DOHH2 (cell line): ENCODE measurements at regions not wholly inside any gene's neighbourhood (a gene's known extent, or its start where the extent isn't known, plus 50 kb on each side); places are given as distances from the start of the nearest gene placed in this dataset.

Source experiments
- H3F3A ChIP-seq: fragments of 200-600 bp; sonication (generic), shearing (Covaris generic); 2 replicates; pipeline ENCODE4 v1.6.0; 2016; ENCODE audit warnings: antibody characterized with exemption, mild to moderate bottlenecking; ENCODE audit not compliant: control insufficient read depth, insufficient read depth
- H3K27ac ChIP-seq: fragments of 200-600 bp; sonication (generic); 2 replicates; pipeline ENCODE4 v1.5.1; 2014; ENCODE audit warnings: low read depth, mild to moderate bottlenecking, low read length, moderate library complexity
- H3K27me3 ChIP-seq: fragments of 200-600 bp; sonication (generic); 2 replicates; pipeline ENCODE4 v1.6.1; 2014; ENCODE audit warnings: mild to moderate bottlenecking, low read length, mixed read lengths; ENCODE audit not compliant: control insufficient read depth
- H3K36me3 ChIP-seq: fragments of 200-600 bp; sonication (generic); 2 replicates; pipeline ENCODE4 v1.6.1; 2014; ENCODE audit warnings: mild to moderate bottlenecking, low read length, moderate library complexity, mixed read lengths; ENCODE audit not compliant: control insufficient read depth
- H3K4me1 ChIP-seq: fragments of 200-600 bp; sonication (generic); 2 replicates; pipeline ENCODE4 v1.6.1; 2014; ENCODE audit warnings: mild to moderate bottlenecking, low read length, mixed read lengths; ENCODE audit not compliant: control insufficient read depth
- H3K4me2 ChIP-seq: fragments of 200-600 bp; sonication (generic); 2 replicates; pipeline ENCODE4 v1.6.0; 2014; ENCODE audit warnings: mild to moderate bottlenecking, low read length, moderate library complexity
- H3K4me3 ChIP-seq: fragments of 200-600 bp; sonication (generic); 2 replicates; pipeline ENCODE4 v1.5.1; 2014; ENCODE audit warnings: mild to moderate bottlenecking, low read length, mixed read lengths
- H3K79me2 ChIP-seq: fragments of 200-600 bp; sonication (generic); 2 replicates; pipeline ENCODE4 v1.6.1; 2014; ENCODE audit warnings: mild to moderate bottlenecking, low read length, mixed read lengths; ENCODE audit not compliant: control insufficient read depth
- H3K9me2 ChIP-seq: fragments of 200-600 bp; sonication (generic); replicated peaks from 2 replicates; pipeline ENCODE4 v1.6.1; 2014; ENCODE audit warnings: mild to moderate bottlenecking, low read length, mixed read lengths; ENCODE audit not compliant: control insufficient read depth
- H3K9me3 ChIP-seq: fragments of 200-600 bp; sonication (generic); 2 replicates; pipeline ENCODE4 v1.6.1; 2014; ENCODE audit warnings: antibody characterized with exemption, low read length, mixed read lengths; ENCODE audit not compliant: control insufficient read depth, insufficient read depth
- H4K20me1 ChIP-seq: fragments of 200-600 bp; sonication (generic); 2 replicates; pipeline ENCODE4 v1.6.0; 2014; ENCODE audit warnings: low read depth, mild to moderate bottlenecking, antibody characterized with exemption, low read length, moderate library complexity; ENCODE audit not compliant: control insufficient read depth, insufficient read depth
- EZH2phosphoT487 ChIP-seq: fragments of 200-600 bp; sonication (generic); IDR thresholded peaks from 2 replicates; pipeline ENCODE4 v1.6.1; 2017; ENCODE audit warnings: borderline replicate concordance, mild to moderate bottlenecking, antibody characterized with exemption, low read length, moderate library complexity, mixed read lengths
- TF ChIP-seq, protein P1 (sequence below): fragments of 200-600 bp; sonication (generic); IDR thresholded peaks from one replicate; pipeline ENCODE4 v1.5.1; 2014; ENCODE audit warnings: antibody characterized with exemption, mild to moderate bottlenecking, low read depth, low read length; ENCODE audit not compliant: poor library complexity, severe bottlenecking

DNA sequence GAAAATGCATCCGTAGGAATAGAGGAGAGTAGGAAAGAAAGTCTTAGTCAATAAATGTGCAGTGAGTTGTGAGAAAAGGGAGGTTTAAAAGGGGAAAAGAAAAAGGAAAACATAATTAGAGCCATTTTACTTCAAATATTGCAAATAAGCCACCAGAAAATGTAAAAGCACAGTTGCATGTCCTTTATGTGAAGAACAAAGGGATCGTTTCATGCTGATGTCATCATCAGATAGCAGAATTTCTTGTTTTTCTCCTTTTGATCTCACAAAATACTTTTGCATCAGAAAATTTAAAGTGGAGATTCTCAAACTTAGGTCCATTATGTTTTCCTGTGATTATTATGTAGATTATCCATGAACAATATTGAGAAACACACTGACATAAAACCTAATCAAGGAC is 166.7 kb downstream of the HAO1 start:
- Histone ChIP-seq H4K20me1 (no peaks in the 10 kb centered on the region), H3K36me3 (peaks cover 5% of the 10 kb centered on the region; the same call in 1 of the 2 replicates), H3K27ac (no peak overlapping the region), H3K9me2 (no peaks in the 10 kb centered on the region), H3K4me1 (peaks cover 25% of the 10 kb centered on the region), H3F3A (no peaks in the 10 kb centered on the region), H3K4me2 (no peak overlapping the region), H3K9me3 (peaks cover 10% of the 10 kb centered on the region), H3K79me2 (no peaks in the 10 kb centered on the region), H3K4me3 (no peak overlapping the region), H3K27me3 (no peaks in the 10 kb centered on the region)
- TF ChIP-seq EZH2phosphoT487: no peak

- Histone ChIP-seq H3K4me1 (peaks cover 16% of the 10 kb centered on the region), H3K36me3 (peaks cover 2% of the 10 kb centered on the region; the same call in 1 of the 2 replicates), H3K27ac (no peak overlapping the region), H3K27me3 (no peaks in the 10 kb centered on the region), H3K4me2 (no peak overlapping the region), H4K20me1 (no peaks in the 10 kb centered on the region), H3K4me3 (no peak overlapping the region), H3K9me2 (no peaks in the 10 kb centered on the region), H3F3A (no peaks in the 10 kb centered on the region), H3K79me2 (no peaks in the 10 kb centered on the region), H3K9me3 (peaks cover 10% of the 10 kb centered on the region)
- TF ChIP-seq, protein P1, sequence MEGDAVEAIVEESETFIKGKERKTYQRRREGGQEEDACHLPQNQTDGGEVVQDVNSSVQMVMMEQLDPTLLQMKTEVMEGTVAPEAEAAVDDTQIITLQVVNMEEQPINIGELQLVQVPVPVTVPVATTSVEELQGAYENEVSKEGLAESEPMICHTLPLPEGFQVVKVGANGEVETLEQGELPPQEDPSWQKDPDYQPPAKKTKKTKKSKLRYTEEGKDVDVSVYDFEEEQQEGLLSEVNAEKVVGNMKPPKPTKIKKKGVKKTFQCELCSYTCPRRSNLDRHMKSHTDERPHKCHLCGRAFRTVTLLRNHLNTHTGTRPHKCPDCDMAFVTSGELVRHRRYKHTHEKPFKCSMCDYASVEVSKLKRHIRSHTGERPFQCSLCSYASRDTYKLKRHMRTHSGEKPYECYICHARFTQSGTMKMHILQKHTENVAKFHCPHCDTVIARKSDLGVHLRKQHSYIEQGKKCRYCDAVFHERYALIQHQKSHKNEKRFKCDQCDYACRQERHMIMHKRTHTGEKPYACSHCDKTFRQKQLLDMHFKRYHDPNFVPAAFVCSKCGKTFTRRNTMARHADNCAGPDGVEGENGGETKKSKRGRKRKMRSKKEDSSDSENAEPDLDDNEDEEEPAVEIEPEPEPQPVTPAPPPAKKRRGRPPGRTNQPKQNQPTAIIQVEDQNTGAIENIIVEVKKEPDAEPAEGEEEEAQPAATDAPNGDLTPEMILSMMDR: no peak
Measured at GRCh38 chr20:7775072-7775471, 165.2 kb downstream of the HAO1 start.

GRCh38 chr20:7776148-7776547 is 164.1 kb downstream of the HAO1 start:
- H3F3A ChIP-seq: no peaks in the 10 kb centered on the region
- TF ChIP-seq, protein P1: no peak
- TF ChIP-seq EZH2phosphoT487: no peak
- H3K4me3 ChIP-seq: no peak overlapping the region
- H3K9me3 ChIP-seq: peaks cover 10% of the 10 kb centered on the region
- H3K79me2 ChIP-seq: no peaks in the 10 kb centered on the region
- peaks cover 5% of the 10 kb centered on the region for H3K4me1 ChIP-seq
- H3K27me3 ChIP-seq: no peaks in the 10 kb centered on the region
- no peaks in the 10 kb centered on the region for H3K9me2 ChIP-seq
- no peaks in the 10 kb centered on the region for H3K36me3 ChIP-seq
- H3K27ac ChIP-seq: no peak overlapping the region
- H3K4me2 ChIP-seq: no peak overlapping the region
- no peaks in the 10 kb centered on the region for H4K20me1 ChIP-seq

GRCh38 chr20:7790189-7790588 is 150.1 kb downstream of the HAO1 start:
- H3F3A ChIP-seq: no peaks in the 10 kb centered on the region
- H3K9me3 ChIP-seq: no peaks in the 10 kb centered on the region
- H3K27me3 ChIP-seq: no peaks in the 10 kb centered on the region
- H3K4me3 ChIP-seq: no peak overlapping the region
- H4K20me1 ChIP-seq: no peaks in the 10 kb centered on the region
- no peaks in the 10 kb centered on the region; the same call in 1 of the 2 replicates for H3K9me2 ChIP-seq
- no peaks in the 10 kb centered on the region for H3K79me2 ChIP-seq
- H3K4me2 ChIP-seq: no peak overlapping the region
- no peaks in the 10 kb centered on the region for H3K36me3 ChIP-seq
- H3K4me1 ChIP-seq: no peaks in the 10 kb centered on the region
- H3K27ac ChIP-seq: no peak overlapping the region
- TF ChIP-seq EZH2phosphoT487: no peak
- TF ChIP-seq, protein P1: no peak
